ENCODE measurements at regions not wholly inside any gene's neighbourhood (a gene's known extent, or its start where the extent isn't known, plus 50 kb on each side); places are given as distances from the start of the nearest gene placed in this dataset.

GRCh38 chr1:87269921-87270320 is 58.8 kb upstream of the LMO4 start:
- no peaks in the 10 kb centered on the region for H4K20me1 ChIP-seq (ENCODE audit: insufficient read depth, poor library complexity, severe bottlenecking)

GRCh38 chr1:87273291-87273690 is 55.4 kb upstream of the LMO4 start:
- no peaks in the 10 kb centered on the region for H3K9me3 ChIP-seq (ENCODE audit: low read depth)
- no peak overlapping the region for H3K4me3 ChIP-seq
- H3K36me3 ChIP-seq (replicated peaks; ENCODE audit: insufficient read depth, low read depth), result no peaks in the 10 kb centered on the region
- H3K4me2 ChIP-seq, result no peak overlapping the region
- no peaks in the 10 kb centered on the region for H3K79me2 ChIP-seq
- TF ChIP-seq EZH2 (IDR thresholded peaks at IDR 0.05; ENCODE audit: borderline replicate concordance), result no peak
- no peaks in the 10 kb centered on the region for H3K4me1 ChIP-seq (ENCODE audit: insufficient read depth)
- H4K20me1 ChIP-seq (ENCODE audit: insufficient read depth, poor library complexity, severe bottlenecking), result no peaks in the 10 kb centered on the region
- H3K27ac ChIP-seq, result no peak overlapping the region
- no peak overlapping the region for H2AFZ ChIP-seq
- 29% methylated on average over 1 of the region's 1 CpG for WGBS (ENCODE audit: low lambda C conversion rate, missing lambda C conversion rate)
- no peaks in the 10 kb centered on the region for H3K9me2 ChIP-seq (replicated peaks; ENCODE audit: insufficient read depth)
- H3K27me3 ChIP-seq, result no peaks in the 10 kb centered on the region
- DNase-seq (ENCODE audit: low spot score), result no peak

More at GRCh38 chr1:87269921-87270320, 58.8 kb upstream of the LMO4 start:
- no peaks in the 10 kb centered on the region for H3K9me2 ChIP-seq (replicated peaks; ENCODE audit: insufficient read depth)
- TF ChIP-seq EZH2phosphoT487 (IDR thresholded peaks at IDR 0.05; ENCODE audit: low read depth, severe bottlenecking, unreplicated experiment), result no peak
- TF ChIP-seq EZH2 (IDR thresholded peaks at IDR 0.05; ENCODE audit: borderline replicate concordance), result no peak
- no peak for TF ChIP-seq CTCF (IDR thresholded peaks at IDR 0.05; ENCODE audit: poor library complexity)
- H3K36me3 ChIP-seq (replicated peaks; ENCODE audit: insufficient read depth, low read depth), result no peaks in the 10 kb centered on the region
- no peaks in the 10 kb centered on the region for H3K9me3 ChIP-seq (ENCODE audit: low read depth)
- H3K79me2 ChIP-seq, result no peaks in the 10 kb centered on the region
- H2AFZ ChIP-seq, result no peak overlapping the region
- no peaks in the 10 kb centered on the region for H3K27me3 ChIP-seq
- H3K4me2 ChIP-seq, result no peak overlapping the region
- no peak overlapping the region for H3K4me3 ChIP-seq
- DNase-seq (ENCODE audit: low spot score), result no peak
- no peak overlapping the region for H3K27ac ChIP-seq
- no peaks in the 10 kb centered on the region for H3K4me1 ChIP-seq (ENCODE audit: insufficient read depth)
- WGBS (ENCODE audit: low lambda C conversion rate, missing lambda C conversion rate), result 0% methylated on average over 1 of the region's 1 CpG

- WGBS (ENCODE audit: low lambda C conversion rate, missing lambda C conversion rate), result 87% methylated on average over 7 of the region's 7 CpGs
- no peaks in the 10 kb centered on the region for H3K27me3 ChIP-seq
Observed at GRCh38 chr1:87274851-87275250, 53.8 kb upstream of the LMO4 start.

More at GRCh38 chr1:87274851-87275250, 53.8 kb upstream of the LMO4 start:
- no peaks in the 10 kb centered on the region for H4K20me1 ChIP-seq (ENCODE audit: insufficient read depth, poor library complexity, severe bottlenecking)
- no peak overlapping the region for H2AFZ ChIP-seq
- H3K27ac ChIP-seq, result no peak overlapping the region
- no peak overlapping the region for H3K4me2 ChIP-seq
- H3K36me3 ChIP-seq (replicated peaks; ENCODE audit: insufficient read depth, low read depth), result no peaks in the 10 kb centered on the region
- H3K9me3 ChIP-seq (ENCODE audit: low read depth), result no peaks in the 10 kb centered on the region
- H3K9me2 ChIP-seq (replicated peaks; ENCODE audit: insufficient read depth), result no peaks in the 10 kb centered on the region
- H3K4me3 ChIP-seq, result no peak overlapping the region
- no peak for DNase-seq (ENCODE audit: low spot score)
- TF ChIP-seq EZH2 (IDR thresholded peaks at IDR 0.05; ENCODE audit: borderline replicate concordance) (no peak), EZH2phosphoT487 (IDR thresholded peaks at IDR 0.05; ENCODE audit: low read depth, severe bottlenecking, unreplicated experiment) (no peak), CTCF (IDR thresholded peaks at IDR 0.05; ENCODE audit: poor library complexity) (no peak)
- no peaks in the 10 kb centered on the region for H3K79me2 ChIP-seq
- no peaks in the 10 kb centered on the region for H3K4me1 ChIP-seq (ENCODE audit: insufficient read depth)

Data from hepatocyte (in vitro differentiated cells).